Endothelial cell of umbilical vein (primary cell): ENCODE measurements at regions not wholly inside any gene's neighbourhood (a gene's known extent, or its start where the extent isn't known, plus 50 kb on each side); places are given as distances from the start of the nearest gene placed in this dataset.

ENCODE experiments used
- BruUV-seq: library from RNA; stranded (reverse); fragments of 400-500 nt; replicated peaks from 2 replicates; lab custom pipeline; 2021; lab: Mats Ljungman, UMichigan
- CTCF ChIA-PET: fragments of 300-600, 350-600 bp; sonication (Branson Sonifier 250); formaldehyde crosslinking; loops from one replicate; lab custom pipeline; 2021; ENCODE audit warnings: antibody characterized with exemption, inconsistent platforms; lab: Charles Lee
- POLR2A ChIA-PET: fragments of 300-600, 350-600 bp; sonication (Branson Sonifier 250); formaldehyde crosslinking; loops from one replicate; lab custom pipeline; 2021; ENCODE audit warnings: antibody characterized with exemption, inconsistent platforms; lab: Charles Lee
- DNase-seq: peaks from one replicate; pipeline ENCODE4 v3.0.0-alpha.2; 2011; ENCODE audit warnings: low read depth, low spot score
- FAIRE-seq: peaks from 2 replicates; lab custom pipeline; 2011; peaks lifted over from hg19 to GRCh38; lab: Jason Lieb, UNC
- H2AFZ ChIP-seq: 2 replicates; pipeline ENCODE4 v1.6.0; 2012; ENCODE audit warnings: low read depth, low read length, control low read depth, inconsistent platforms
- H3K27ac ChIP-seq: 2 replicates; pipeline ENCODE4 v1.5.1; 2011; ENCODE audit warnings: low read depth, mild to moderate bottlenecking, control low read depth, low read length, moderate library complexity; ENCODE audit not compliant: insufficient read depth
- H3K27me3 ChIP-seq, 2 experiments: 2 replicates each; pipeline versions ENCODE4 v1.6.0 to v1.6.1; 2011; ENCODE audit warnings: low read length in 2 of 2, mixed read lengths in 1 of 2; ENCODE audit not compliant: control insufficient read depth in 2 of 2, insufficient read depth in 2 of 2
- H3K36me3 ChIP-seq, 2 experiments: 2 replicates in 1 of 2; 3 replicates in 1 of 2; pipeline ENCODE4 v1.5.1; 2011; ENCODE audit warnings: low read length in 2 of 2, mild to moderate bottlenecking in 1 of 2, moderate library complexity in 1 of 2; ENCODE audit not compliant: control insufficient read depth in 2 of 2, insufficient read depth in 2 of 2; ENCODE audit errors: extremely low read depth in 1 of 2
- H3K4me1 ChIP-seq: 3 replicates; pipeline ENCODE4 v1.5.1; 2011; ENCODE audit warnings: mild to moderate bottlenecking, low read length; ENCODE audit not compliant: control insufficient read depth, insufficient read depth; ENCODE audit errors: extremely low read depth
- H3K4me2 ChIP-seq: 2 replicates; pipeline ENCODE4 v1.6.1; 2011; ENCODE audit warnings: low read length, control low read depth, mixed read lengths; ENCODE audit not compliant: insufficient read depth
- H3K4me3 ChIP-seq, 3 experiments: fragments of 200-600 bp in 1 of 3; sonication (generic), shearing (Covaris generic) in 1 of 3; replicated peaks in 1 of 3; 2 replicates each; pipeline ENCODE4 v1.5.1; 2011 to 2016; ENCODE audit warnings: control low read depth in 3 of 3, low read length in 3 of 3, mild to moderate bottlenecking in 2 of 3, inconsistent platforms in 1 of 3, low read depth in 1 of 3, moderate library complexity in 1 of 3; ENCODE audit not compliant: insufficient read depth in 1 of 3
- H3K79me2 ChIP-seq: 2 replicates; pipeline ENCODE4 v1.6.0; 2012; ENCODE audit warnings: low read length, inconsistent platforms; ENCODE audit not compliant: control insufficient read depth, insufficient read depth
- H3K9ac ChIP-seq: replicated peaks from 2 replicates; pipeline ENCODE3; 2011; ENCODE audit warnings: low read length, control low read depth; ENCODE audit not compliant: insufficient read depth; ENCODE audit errors: extremely low read depth
- H3K9me1 ChIP-seq: replicated peaks from 3 replicates; pipeline ENCODE4 v1.6.0; 2011; ENCODE audit warnings: mild to moderate bottlenecking, low read length; ENCODE audit not compliant: control insufficient read depth, insufficient read depth; ENCODE audit errors: extremely low read depth
- H3K9me3 ChIP-seq: replicated peaks from 2 replicates; pipeline ENCODE4 v1.5.1; 2012; ENCODE audit warnings: low read length, inconsistent platforms; ENCODE audit not compliant: control insufficient read depth, insufficient read depth
- H4K20me1 ChIP-seq: replicated peaks from 2 replicates; pipeline ENCODE3; 2011; ENCODE audit warnings: mild to moderate bottlenecking, low read length; ENCODE audit not compliant: control insufficient read depth, insufficient read depth; ENCODE audit errors: extremely low read depth
- EZH2 ChIP-seq: IDR thresholded peaks from 2 replicates; pipeline ENCODE4 v1.6.1; 2012; ENCODE audit warnings: borderline replicate concordance, low read depth, mild to moderate bottlenecking, moderate library complexity, low read length, inconsistent platforms; ENCODE audit not compliant: severe bottlenecking
- FOS ChIP-seq: IDR thresholded peaks from 2 replicates; pipeline ENCODE4 v1.6.1; 2011; ENCODE audit warnings: mild to moderate bottlenecking, low read length, moderate library complexity, borderline replicate concordance; ENCODE audit not compliant: insufficient read depth
- GATA2 ChIP-seq: IDR thresholded peaks from 2 replicates; pipeline ENCODE4 v1.7.0; 2011; ENCODE audit warnings: low read depth, mild to moderate bottlenecking, moderate library complexity, mixed read lengths, low read length; ENCODE audit not compliant: insufficient read length, insufficient read depth
- JUN ChIP-seq: IDR thresholded peaks from 2 replicates; pipeline ENCODE4 v1.6.1; 2011; ENCODE audit warnings: borderline replicate concordance, low read depth; ENCODE audit not compliant: insufficient read length, insufficient read depth
- MYC ChIP-seq: IDR thresholded peaks from one replicate; pipeline ENCODE4 v1.6.1; 2011; ENCODE audit warnings: mild to moderate bottlenecking, low read depth, low read length
- POLR2A ChIP-seq: IDR thresholded peaks from 2 replicates; pipeline ENCODE4 v1.6.1; 2012; ENCODE audit warnings: low read depth, mild to moderate bottlenecking, control low read depth, low read length
- POLR2AphosphoS5 ChIP-seq: IDR thresholded peaks from 2 replicates; pipeline ENCODE4 v1.6.1; 2012; ENCODE audit warnings: low read depth, mild to moderate bottlenecking, control low read depth, low read length, moderate library complexity; ENCODE audit not compliant: insufficient read depth
- dilution Hi-C: fragments of 300-500 bp; cut with MboI; formaldehyde crosslinking; loops from one replicate; pipeline ENCODE4 v1.15.0; 2019; ENCODE audit warnings: low sequenced_read_pairs; ENCODE audit not compliant: extremely low pct_ligation_motif_present
- intact Hi-C: fragments of 100-400 bp; cut with micrococcal nuclease; formaldehyde crosslinking; loops from one replicate; pipeline ENCODE4 v1.10.0; 2022
- TF ChIP-seq, protein P1 (sequence below): IDR thresholded peaks from 2 replicates; pipeline ENCODE4 v1.6.1; 2011; ENCODE audit not compliant: insufficient read depth, insufficient read length
- TF ChIP-seq, protein P2 (sequence below), 2 donors: IDR thresholded peaks; 1 replicate in 1 of 2; 2 replicates in 1 of 2; pipeline ENCODE4 v1.5.1; 2011; ENCODE audit warnings: low read length in 2 of 2, mild to moderate bottlenecking in 2 of 2, moderate library complexity in 2 of 2, control low read depth in 1 of 2, inconsistent platforms in 1 of 2, low read depth in 1 of 2; ENCODE audit not compliant: insufficient read depth in 1 of 2; ENCODE audit errors: extremely low read depth in 1 of 2

DNA sequence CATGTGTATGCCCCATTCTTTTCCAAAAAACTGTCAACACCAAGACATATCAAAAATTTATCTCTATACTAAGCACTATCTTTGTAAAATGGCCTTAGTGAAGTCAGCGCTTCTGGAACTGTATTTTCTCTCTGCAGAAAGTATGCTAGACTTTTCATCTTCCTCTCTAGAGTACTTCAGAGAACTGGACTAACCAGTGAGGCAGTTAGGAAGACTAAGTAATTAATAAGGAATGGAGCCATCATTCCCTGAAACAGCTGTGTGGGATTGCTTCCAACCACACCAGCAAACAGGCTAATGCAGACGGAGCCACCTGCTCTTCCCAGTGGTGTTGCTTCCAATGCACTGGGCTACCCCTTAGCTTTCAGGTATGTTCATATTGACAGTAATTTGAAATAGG, 169.1 kb upstream of the FUT9 start:
- dilution Hi-C loops = no loop called here
- Histone ChIP-seq H3K4me1 (no peaks in the 10 kb centered on the region), H2AFZ (no peak overlapping the region), H3K9me3 (no peaks in the 10 kb centered on the region), H3K4me3 (no peak overlapping the region), H3K9me1 (no peaks in the 10 kb centered on the region), H3K4me2 (no peak overlapping the region), H3K9ac (no peak overlapping the region), H3K27ac (no peak overlapping the region), H3K36me3 (no peaks in the 10 kb centered on the region), H3K79me2 (no peaks in the 10 kb centered on the region), H4K20me1 (no peaks in the 10 kb centered on the region), H3K27me3 (no peaks in the 10 kb centered on the region)
- no TSS peak for BruUV-seq
- TF ChIP-seq JUN (no peak), GATA2 (no peak), MYC (no peak), POLR2A (no peak), EZH2 (no peak), FOS (no peak), POLR2AphosphoS5 (no peak)
- TF ChIP-seq, protein P1, sequence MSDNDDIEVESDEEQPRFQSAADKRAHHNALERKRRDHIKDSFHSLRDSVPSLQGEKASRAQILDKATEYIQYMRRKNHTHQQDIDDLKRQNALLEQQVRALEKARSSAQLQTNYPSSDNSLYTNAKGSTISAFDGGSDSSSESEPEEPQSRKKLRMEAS = no peak
- TF ChIP-seq, protein P2, sequence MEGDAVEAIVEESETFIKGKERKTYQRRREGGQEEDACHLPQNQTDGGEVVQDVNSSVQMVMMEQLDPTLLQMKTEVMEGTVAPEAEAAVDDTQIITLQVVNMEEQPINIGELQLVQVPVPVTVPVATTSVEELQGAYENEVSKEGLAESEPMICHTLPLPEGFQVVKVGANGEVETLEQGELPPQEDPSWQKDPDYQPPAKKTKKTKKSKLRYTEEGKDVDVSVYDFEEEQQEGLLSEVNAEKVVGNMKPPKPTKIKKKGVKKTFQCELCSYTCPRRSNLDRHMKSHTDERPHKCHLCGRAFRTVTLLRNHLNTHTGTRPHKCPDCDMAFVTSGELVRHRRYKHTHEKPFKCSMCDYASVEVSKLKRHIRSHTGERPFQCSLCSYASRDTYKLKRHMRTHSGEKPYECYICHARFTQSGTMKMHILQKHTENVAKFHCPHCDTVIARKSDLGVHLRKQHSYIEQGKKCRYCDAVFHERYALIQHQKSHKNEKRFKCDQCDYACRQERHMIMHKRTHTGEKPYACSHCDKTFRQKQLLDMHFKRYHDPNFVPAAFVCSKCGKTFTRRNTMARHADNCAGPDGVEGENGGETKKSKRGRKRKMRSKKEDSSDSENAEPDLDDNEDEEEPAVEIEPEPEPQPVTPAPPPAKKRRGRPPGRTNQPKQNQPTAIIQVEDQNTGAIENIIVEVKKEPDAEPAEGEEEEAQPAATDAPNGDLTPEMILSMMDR (IDR thresholded peaks at IDR 0.05; ENCODE audit: extremely low read depth in 1 of 2, insufficient read depth in 1 of 2, low read depth in 1 of 2, low read length in 2 of 2) = no peak
- FAIRE-seq (no peak), DNase-seq (no peak)
- POLR2A ChIA-PET = no interaction called here
- CTCF ChIA-PET = interaction anchor here (1.5 kb wide), 1 partner anchor 9 kb away, joined by 3 read pairs; no protein-coding TSS in a partner anchor
- intact Hi-C loops = no loop called here
